Hepatocyte (in vitro differentiated cells): ENCODE measurements at regions not wholly inside any gene's neighbourhood (a gene's known extent, or its start where the extent isn't known, plus 50 kb on each side); places are given as distances from the start of the nearest gene placed in this dataset.

Experiments
- CTCF ChIP-seq: fragments of 200-600 bp; sonication (generic); IDR thresholded peaks from 2 replicates; pipeline ENCODE4 v1.5.1; 2016; ENCODE audit warnings: antibody characterized with exemption, mild to moderate bottlenecking; ENCODE audit not compliant: poor library complexity
- EZH2phosphoT487 ChIP-seq: fragments of 200-600 bp; sonication (generic); IDR thresholded peaks from one replicate; pipeline ENCODE4 v1.6.1; 2018; ENCODE audit warnings: antibody characterized with exemption, mild to moderate bottlenecking, low read depth, moderate library complexity; ENCODE audit not compliant: unreplicated experiment, severe bottlenecking

GRCh38 chr2:41031282-41031681, 579.4 kb upstream of the SLC8A1 start:
- no peak for TF ChIP-seq EZH2phosphoT487
- TF ChIP-seq CTCF, result no peak
